Natural killer cell (primary cell): ENCODE measurements at regions not wholly inside any gene's neighbourhood (a gene's known extent, or its start where the extent isn't known, plus 50 kb on each side); places are given as distances from the start of the nearest gene placed in this dataset.

Source experiments
- ATAC-seq, 3 donors: fragments of 150-1000 bp in 2 of 3; fragments of 200-7000 bp in 1 of 3; cut with Tn5 transposase; 1 replicate in 1 of 3; 2 replicates in 2 of 3; pipeline ENCODE4 v1.10.0; 2021; ENCODE audit warnings: mild to moderate bottlenecking in 2 of 3, moderate library complexity in 2 of 3
- DNase-seq, 2 donors: peaks; one replicate each; pipeline versions ENCODE4 v3.0.0 to v3.0.0-alpha.2; 2013 to 2021; ENCODE audit warnings: mixed read lengths in 1 of 2
- H3K27ac ChIP-seq: one replicate; pipeline ENCODE4 v1.5.1; 2013; ENCODE audit warnings: mild to moderate bottlenecking, low read length
- H3K27me3 ChIP-seq: one replicate; pipeline ENCODE4 v1.6.1; 2013; ENCODE audit warnings: low read length; ENCODE audit not compliant: control insufficient read depth, insufficient read depth
- H3K36me3 ChIP-seq: one replicate; pipeline ENCODE4 v1.6.1; 2013; ENCODE audit warnings: low read length; ENCODE audit not compliant: control insufficient read depth, insufficient read depth
- H3K4me1 ChIP-seq: one replicate; pipeline ENCODE4 v1.6.1; 2013; ENCODE audit warnings: low read length; ENCODE audit not compliant: control insufficient read depth, insufficient read depth
- H3K4me3 ChIP-seq: one replicate; pipeline ENCODE4 v1.5.1; 2013; ENCODE audit warnings: low read length
- H3K9me3 ChIP-seq: one replicate; pipeline ENCODE4 v1.6.1; 2013; ENCODE audit warnings: low read length; ENCODE audit not compliant: control insufficient read depth, insufficient read depth
- H3K27ac Mint-ChIP-seq, 2 donors: one replicate each; pipeline ENCODE4 v1.8.0; 2022; ENCODE audit warnings: mild to moderate bottlenecking in 2 of 2, mixed read lengths in 2 of 2, moderate library complexity in 1 of 2
- H3K27me3 Mint-ChIP-seq, 2 donors: one replicate each; pipeline ENCODE4 v1.8.0; 2022; ENCODE audit warnings: low read depth in 2 of 2, mixed read lengths in 2 of 2
- H3K36me3 Mint-ChIP-seq: one replicate; pipeline ENCODE4 v1.8.0; 2022; ENCODE audit warnings: mixed read lengths
- H3K4me1 Mint-ChIP-seq, 2 donors: one replicate each; pipeline ENCODE4 v1.8.0; 2022; ENCODE audit warnings: mixed read lengths in 2 of 2
- H3K4me3 Mint-ChIP-seq: one replicate; pipeline ENCODE4 v1.8.0; 2022; ENCODE audit warnings: mild to moderate bottlenecking, moderate library complexity, mixed read lengths
- H3K9me3 Mint-ChIP-seq, 2 donors: one replicate each; pipeline ENCODE4 v1.8.0; 2022; ENCODE audit warnings: mixed read lengths in 2 of 2
- WGBS: methylation state at CpG from one replicate; pipeline ENCODE4 v1.1.7; 2013; ENCODE audit warnings: missing lambda C conversion rate; ENCODE audit not compliant: insufficient coverage; 5-methylcytosine and 5-hydroxymethylcytosine counted together
- intact Hi-C: fragments of 100-400 bp; cut with micrococcal nuclease; formaldehyde crosslinking; loops from one replicate; pipeline ENCODE4 v1.14.2; 2022
- TF ChIP-seq, protein P1 (sequence below): fragments of 200-600 bp; IDR thresholded peaks from one replicate; pipeline ENCODE4 v1.8.0; 2022; ENCODE audit warnings: antibody characterized with exemption

DNA sequence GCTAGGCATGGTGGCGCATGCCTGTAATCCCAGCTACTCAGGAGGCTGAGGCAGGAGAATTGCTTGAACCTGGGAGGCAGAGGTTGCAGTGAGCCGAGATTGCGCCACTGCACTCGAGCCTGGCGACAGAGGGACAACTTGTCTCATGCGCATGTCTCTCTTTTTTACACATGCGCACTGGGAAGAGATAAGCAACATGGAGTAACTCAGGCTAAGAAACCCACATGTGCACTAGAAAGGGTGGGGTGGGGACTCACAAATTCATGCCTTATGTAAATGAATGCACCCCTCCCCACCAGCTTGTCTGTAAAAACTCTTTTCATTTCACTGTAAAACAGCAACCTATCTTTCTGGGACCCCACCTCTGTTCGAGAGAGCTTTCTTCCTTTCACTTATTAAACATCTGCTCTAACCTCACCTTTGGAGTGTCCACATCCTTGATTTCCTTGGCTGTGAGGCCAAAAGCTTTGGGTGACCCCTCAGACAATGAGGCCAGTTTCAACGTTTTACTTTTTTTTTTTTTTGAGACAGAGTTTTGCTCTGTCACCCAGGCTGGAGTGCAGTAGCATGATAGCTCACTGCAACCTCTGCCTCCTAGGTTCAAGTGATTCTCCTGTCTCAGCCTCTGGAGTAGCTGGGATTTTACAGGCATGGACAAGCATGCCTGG lies 91.6 kb upstream of the RMP24 start:
- TF ChIP-seq, protein P1, sequence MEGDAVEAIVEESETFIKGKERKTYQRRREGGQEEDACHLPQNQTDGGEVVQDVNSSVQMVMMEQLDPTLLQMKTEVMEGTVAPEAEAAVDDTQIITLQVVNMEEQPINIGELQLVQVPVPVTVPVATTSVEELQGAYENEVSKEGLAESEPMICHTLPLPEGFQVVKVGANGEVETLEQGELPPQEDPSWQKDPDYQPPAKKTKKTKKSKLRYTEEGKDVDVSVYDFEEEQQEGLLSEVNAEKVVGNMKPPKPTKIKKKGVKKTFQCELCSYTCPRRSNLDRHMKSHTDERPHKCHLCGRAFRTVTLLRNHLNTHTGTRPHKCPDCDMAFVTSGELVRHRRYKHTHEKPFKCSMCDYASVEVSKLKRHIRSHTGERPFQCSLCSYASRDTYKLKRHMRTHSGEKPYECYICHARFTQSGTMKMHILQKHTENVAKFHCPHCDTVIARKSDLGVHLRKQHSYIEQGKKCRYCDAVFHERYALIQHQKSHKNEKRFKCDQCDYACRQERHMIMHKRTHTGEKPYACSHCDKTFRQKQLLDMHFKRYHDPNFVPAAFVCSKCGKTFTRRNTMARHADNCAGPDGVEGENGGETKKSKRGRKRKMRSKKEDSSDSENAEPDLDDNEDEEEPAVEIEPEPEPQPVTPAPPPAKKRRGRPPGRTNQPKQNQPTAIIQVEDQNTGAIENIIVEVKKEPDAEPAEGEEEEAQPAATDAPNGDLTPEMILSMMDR: no peak
- H3K4me3 ChIP-seq: no peak overlapping the region
- ATAC-seq (no peak), DNase-seq (no peak)
- no peaks in the 10 kb centered on the region for H3K4me1 Mint-ChIP-seq
- H3K27ac ChIP-seq: no peak overlapping the region
- 88% methylated on average over 8 of the region's 9 CpGs for WGBS
- intact Hi-C loops: no loop called here
- H3K4me1 ChIP-seq: no peaks in the 10 kb centered on the region
- H3K36me3 Mint-ChIP-seq: no peaks in the 10 kb centered on the region
- no peak overlapping the region for H3K4me3 Mint-ChIP-seq
- no peaks in the 10 kb centered on the region for H3K9me3 Mint-ChIP-seq
- no peaks in the 10 kb centered on the region for H3K27me3 ChIP-seq
- H3K9me3 ChIP-seq: no peaks in the 10 kb centered on the region
- peaks cover 0 to 8% of the 10 kb centered on the region in 2 donors for H3K27me3 Mint-ChIP-seq
- no peaks in the 10 kb centered on the region for H3K36me3 ChIP-seq
- no peak overlapping the region for H3K27ac Mint-ChIP-seq

DNA sequence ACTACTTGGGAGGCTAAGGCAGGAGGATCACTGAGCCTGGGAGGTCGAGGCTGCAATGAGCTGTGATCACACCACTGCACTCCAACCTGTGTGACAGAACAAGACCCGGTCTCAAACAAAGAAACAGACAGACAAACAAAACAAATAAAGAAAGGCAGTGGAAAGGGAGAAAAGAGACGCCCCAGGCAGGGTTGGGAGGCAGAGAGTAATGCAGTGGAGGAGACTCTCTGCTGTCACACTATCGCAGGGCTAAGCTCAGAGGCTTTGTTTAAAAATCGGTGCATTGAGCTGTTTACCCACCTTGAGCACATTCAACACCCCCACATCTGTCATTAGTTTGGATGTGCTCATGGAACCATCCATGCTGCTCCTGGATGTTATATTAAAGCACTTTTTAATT lies 84.2 kb upstream of the RMP24 start:
- Mint-ChIP-seq H3K27ac (no peak overlapping the region), H3K4me3 (no peak overlapping the region), H3K36me3 (no peaks in the 10 kb centered on the region), H3K4me1 (no peaks in the 10 kb centered on the region), H3K9me3 (peaks cover 0 to 5% of the 10 kb centered on the region in 2 donors), H3K27me3 (peaks cover 7 to 15% of the 10 kb centered on the region in 2 donors)
- no peak for DNase-seq
- TF ChIP-seq, protein P1: no peak
- intact Hi-C loops: no loop called here
- no peak overlapping the region for H3K27ac ChIP-seq
- H3K4me3 ChIP-seq: no peak overlapping the region
- H3K27me3 ChIP-seq: no peaks in the 10 kb centered on the region
- H3K9me3 ChIP-seq: no peaks in the 10 kb centered on the region
- 84% methylated on average over 5 of the region's 5 CpGs for WGBS
- no peak for ATAC-seq
- H3K36me3 ChIP-seq: no peaks in the 10 kb centered on the region
- no peaks in the 10 kb centered on the region for H3K4me1 ChIP-seq

DNA sequence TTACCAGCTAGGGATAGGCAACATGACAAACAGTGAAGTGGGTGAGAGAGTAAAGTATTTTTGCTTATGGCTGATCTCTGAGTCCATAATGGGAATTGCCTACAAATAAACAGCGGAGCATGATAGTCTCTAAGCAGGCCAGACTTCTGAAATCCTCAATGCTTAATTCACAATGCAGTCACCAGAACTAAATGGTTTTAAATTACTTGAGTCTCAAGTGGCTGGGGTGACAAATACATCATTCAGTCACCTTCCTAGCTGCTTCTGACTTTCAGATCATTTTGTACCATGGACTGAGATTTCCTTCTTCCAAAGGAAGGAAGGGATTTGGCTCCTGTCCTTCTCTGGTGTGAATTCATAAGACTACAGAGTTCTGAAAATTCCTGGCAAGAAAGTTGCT lies 82.8 kb upstream of the RMP24 start:
- H3K27ac Mint-ChIP-seq: no peak overlapping the region
- Histone ChIP-seq H3K4me3 (no peak overlapping the region), H3K36me3 (no peaks in the 10 kb centered on the region), H3K4me1 (no peaks in the 10 kb centered on the region), H3K27ac (no peak overlapping the region), H3K27me3 (no peaks in the 10 kb centered on the region), H3K9me3 (no peaks in the 10 kb centered on the region)
- intact Hi-C loops: no loop called here
- TF ChIP-seq, protein P1: no peak
- no peaks in the 10 kb centered on the region for H3K36me3 Mint-ChIP-seq
- DNase-seq (no peak), ATAC-seq (no peak)
- H3K27me3 Mint-ChIP-seq: peaks cover 5 to 15% of the 10 kb centered on the region in 2 donors
- no peak overlapping the region for H3K4me3 Mint-ChIP-seq
- 100% methylated on average over 1 of the region's 1 CpG for whole genome bisulfite sequencing
- H3K4me1 Mint-ChIP-seq: no peaks in the 10 kb centered on the region
- peaks cover 0 to 5% of the 10 kb centered on the region in 2 donors for H3K9me3 Mint-ChIP-seq

DNA sequence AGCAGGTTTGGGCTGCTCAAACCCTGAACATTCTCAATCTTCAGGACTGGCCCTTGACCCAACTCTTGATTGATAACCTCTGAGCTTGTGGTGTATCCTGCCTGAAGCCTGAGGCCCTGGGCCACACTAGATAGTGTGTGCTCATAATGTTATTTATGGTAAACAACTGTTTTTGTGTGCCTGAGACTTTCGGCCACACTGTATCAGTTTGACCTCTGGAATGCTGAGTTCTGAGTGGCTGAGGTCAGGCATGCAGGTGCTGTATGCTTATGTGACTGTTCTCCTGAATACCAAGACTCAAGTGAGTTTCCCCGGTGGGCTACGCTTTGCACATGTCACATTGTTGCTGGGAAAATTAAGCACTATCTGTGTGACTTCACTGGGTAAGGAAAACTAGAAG lies 82.2 kb upstream of the RMP24 start:
- Histone ChIP-seq H3K36me3 (no peaks in the 10 kb centered on the region), H3K9me3 (no peaks in the 10 kb centered on the region), H3K27ac (no peak overlapping the region), H3K4me3 (no peak overlapping the region), H3K4me1 (no peaks in the 10 kb centered on the region), H3K27me3 (no peaks in the 10 kb centered on the region)
- Mint-ChIP-seq H3K4me1 (no peaks in the 10 kb centered on the region), H3K27ac (no peak overlapping the region), H3K4me3 (no peak overlapping the region), H3K36me3 (no peaks in the 10 kb centered on the region), H3K9me3 (peaks cover 0 to 5% of the 10 kb centered on the region in 2 donors), H3K27me3 (peaks cover 5 to 15% of the 10 kb centered on the region in 2 donors)
- intact Hi-C loops: no loop called here
- TF ChIP-seq, protein P1: no peak
- ATAC-seq: no peak
- 97% methylated on average over 3 of the region's 3 CpGs for WGBS
- no peak for DNase-seq
